HEK293 (cell line): ENCODE measurements at regions not wholly inside any gene's neighbourhood (a gene's known extent, or its start where the extent isn't known, plus 50 kb on each side); places are given as distances from the start of the nearest gene placed in this dataset.

Experiments used
- ZNF324 ChIP-seq: fragments of 450-650 bp; formaldehyde crosslinking; IDR thresholded peaks from 2 replicates; pipeline ENCODE4 v1.5.1; 2016; ENCODE audit warnings: missing biosample characterization, missing genetic modification characterization
- ZNF791 ChIP-seq: fragments of 450-650 bp; formaldehyde crosslinking; IDR thresholded peaks from 2 replicates; pipeline ENCODE4 v1.5.1; 2016; ENCODE audit warnings: missing biosample characterization, missing genetic modification characterization

GRCh38 chr3:30456264-30456663 is 150.1 kb upstream of the TGFBR2 start:
- TF ChIP-seq ZNF324 (no peak), ZNF791 (tag by site-specific recombination) (no peak)
